Uterus (tissue), 3 donors: ENCODE measurements at regions not wholly inside any gene's neighbourhood (a gene's known extent, or its start where the extent isn't known, plus 50 kb on each side); places are given as distances from the start of the nearest gene placed in this dataset.

ENCODE experiments used
- DNase-seq, 2 donors: peaks; one replicate each; pipeline ENCODE4 v3.0.0-alpha.2; 2019 to 2020
- H3K27ac ChIP-seq, 2 donors: fragments of 200-600 bp; sonication (generic); 1 replicate in 1 of 2; 2 replicates in 1 of 2; pipeline ENCODE4 v1.5.1; 2016 to 2018
- H3K27me3 ChIP-seq, 2 donors: fragments of 200-600 bp; sonication (generic); one replicate each; pipeline ENCODE4 v1.5.1; 2018 to 2019; ENCODE audit warnings: control low read depth in 1 of 2
- H3K36me3 ChIP-seq, 2 donors: fragments of 200-600 bp; sonication (generic); one replicate each; pipeline ENCODE4 v1.5.1; 2019; ENCODE audit warnings: control low read depth in 1 of 2
- H3K4me1 ChIP-seq, 2 donors: fragments of 200-600 bp; sonication (generic); one replicate each; pipeline ENCODE4 v1.5.1; 2018 to 2019; ENCODE audit warnings: control low read depth in 1 of 2
- H3K4me3 ChIP-seq, 2 donors: fragments of 200-600 bp; sonication (generic); 1 replicate in 1 of 2; 2 replicates in 1 of 2; pipeline ENCODE4 v1.5.1; 2018 to 2019; ENCODE audit warnings: mild to moderate bottlenecking in 1 of 2
- H3K9me3 ChIP-seq, 2 donors: fragments of 200-600 bp; sonication (generic); one replicate each; pipeline ENCODE4 v1.5.1; 2019; ENCODE audit warnings: control low read depth in 1 of 2
- CTCF ChIP-seq, 4 experiments: fragments of 200-600 bp in 2 of 4; fragments of 450-650 bp in 2 of 4; sonication (generic) in 2 of 4; IDR thresholded peaks; one replicate each; pipeline ENCODE4 v1.5.1; 2016 to 2019; ENCODE audit warnings: antibody characterized with exemption in 4 of 4, mild to moderate bottlenecking in 2 of 4, moderate library complexity in 1 of 4
- POLR2A ChIP-seq, 2 donors: fragments of 450-650 bp; IDR thresholded peaks; one replicate each; pipeline ENCODE4 v1.6.1; 2016; ENCODE audit warnings: antibody characterized with exemption in 2 of 2, mild to moderate bottlenecking in 1 of 2, moderate library complexity in 1 of 2
- intact Hi-C: fragments of 100-400 bp; cut with DNase I; formaldehyde crosslinking; loops from one replicate; pipeline ENCODE4 v1.15.1; 2023; ENCODE audit warnings: low total_unique reads
- donor health status: DM: yes; HTN: yes; CAD: no.

GRCh38 chr4:18248611-18249010 is 227.1 kb upstream of the LCORL start:
- Histone ChIP-seq H3K36me3 (no peaks in the 10 kb centered on the region), H3K9me3 (no peaks in the 10 kb centered on the region), H3K27ac (no peak overlapping the region), H3K4me3 (no peak overlapping the region), H3K27me3 (no peaks in the 10 kb centered on the region), H3K4me1 (no peaks in the 10 kb centered on the region)
- no peak for DNase-seq
- intact Hi-C loops, result no loop called here
- TF ChIP-seq POLR2A (IDR thresholded peaks at IDR 0.05) (no peak), CTCF (IDR thresholded peaks at IDR 0.05) (no peak)

- H3K9me3 ChIP-seq, result no peaks in the 10 kb centered on the region
- no peak overlapping the region for H3K27ac ChIP-seq
- intact Hi-C loops, result no loop called here
- no peaks in the 10 kb centered on the region for H3K36me3 ChIP-seq
- H3K27me3 ChIP-seq, result no peaks in the 10 kb centered on the region
- no peak for DNase-seq
- H3K4me3 ChIP-seq, result no peak overlapping the region
- no peaks in the 10 kb centered on the region for H3K4me1 ChIP-seq
- TF ChIP-seq CTCF (IDR thresholded peaks at IDR 0.05) (no peak), POLR2A (IDR thresholded peaks at IDR 0.05) (no peak)
These were observed 225.6 kb upstream of the LCORL start for GRCh38 chr4:18247189-18247588.

GRCh38 chr4:18242919-18243693 is 221.6 kb upstream of the LCORL start:
- no peaks in the 10 kb centered on the region for H3K36me3 ChIP-seq
- intact Hi-C loops, result no loop called here
- no peak overlapping the region for H3K4me3 ChIP-seq
- TF ChIP-seq POLR2A (IDR thresholded peaks at IDR 0.05), result no peak
- no peak for DNase-seq
- H3K27me3 ChIP-seq, result no peaks in the 10 kb centered on the region
- no peak overlapping the region for H3K27ac ChIP-seq
- H3K4me1 ChIP-seq, result no peaks in the 10 kb centered on the region
- H3K9me3 ChIP-seq, result no peaks in the 10 kb centered on the region

GRCh38 chr4:18241727-18242126 is 220.2 kb upstream of the LCORL start:
- intact Hi-C loops, result no loop called here
- Histone ChIP-seq H3K9me3 (no peaks in the 10 kb centered on the region), H3K4me1 (no peaks in the 10 kb centered on the region), H3K36me3 (no peaks in the 10 kb centered on the region), H3K27me3 (no peaks in the 10 kb centered on the region), H3K27ac (no peak overlapping the region), H3K4me3 (no peak overlapping the region)
- DNase-seq, result no peak
- TF ChIP-seq POLR2A (IDR thresholded peaks at IDR 0.05) (no peak), CTCF (IDR thresholded peaks at IDR 0.05) (no peak)

GRCh38 chr4:18234108-18234507 is 212.6 kb upstream of the LCORL start:
- H3K27me3 ChIP-seq, result no peaks in the 10 kb centered on the region
- no peak overlapping the region for H3K27ac ChIP-seq
- intact Hi-C loops, result no loop called here
- TF ChIP-seq CTCF (IDR thresholded peaks at IDR 0.05), result no peak
- no peak for TF ChIP-seq POLR2A (IDR thresholded peaks at IDR 0.05)
- no peak for DNase-seq
- no peak overlapping the region for H3K4me3 ChIP-seq
- no peaks in the 10 kb centered on the region for H3K36me3 ChIP-seq
- no peaks in the 10 kb centered on the region for H3K4me1 ChIP-seq
- no peaks in the 10 kb centered on the region for H3K9me3 ChIP-seq
